ENCODE measurements at regions not wholly inside any gene's neighbourhood (a gene's known extent, or its start where the extent isn't known, plus 50 kb on each side); places are given as distances from the start of the nearest gene placed in this dataset.

DNA sequence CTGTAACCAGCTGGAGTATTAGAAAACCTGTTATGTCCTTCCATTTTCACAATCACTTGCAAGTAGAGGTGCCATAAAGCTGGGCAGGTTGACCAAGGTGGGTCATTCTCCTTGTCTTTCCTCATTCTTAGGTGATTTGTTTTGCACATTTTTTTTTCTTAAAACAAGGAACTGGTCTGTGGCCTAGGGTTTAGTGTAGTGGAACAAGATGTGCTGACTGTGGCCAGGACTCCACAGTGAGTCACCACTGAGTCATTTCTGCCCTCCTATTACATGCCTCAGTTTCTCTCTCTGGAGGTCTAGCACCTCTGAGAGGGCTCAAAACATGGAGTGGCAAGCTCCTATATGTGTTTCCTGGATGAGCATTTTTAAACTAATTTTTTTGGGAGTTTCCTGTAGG lies 355.9 kb downstream of the GPM6A start:
- FAIRE-seq = no peak
- Histone ChIP-seq H3K4me3 (no peak overlapping the region), H3K4me2 (no peak overlapping the region), H3K9me3 (no peaks in the 10 kb centered on the region), H3K27ac (no peak overlapping the region), H3K4me1 (no peaks in the 10 kb centered on the region)
- TF ChIP-seq HDAC2 (IDR thresholded peaks at IDR 0.05) (no peak), PHF8 (IDR thresholded peaks at IDR 0.05; ENCODE audit: borderline replicate concordance, low read depth) (no peak), RNF2 (IDR thresholded peaks at IDR 0.05; ENCODE audit: borderline replicate concordance, low read depth) (no peak), CEBPB (IDR thresholded peaks at IDR 0.05) (no peak)
- TF ChIP-seq, protein P1, sequence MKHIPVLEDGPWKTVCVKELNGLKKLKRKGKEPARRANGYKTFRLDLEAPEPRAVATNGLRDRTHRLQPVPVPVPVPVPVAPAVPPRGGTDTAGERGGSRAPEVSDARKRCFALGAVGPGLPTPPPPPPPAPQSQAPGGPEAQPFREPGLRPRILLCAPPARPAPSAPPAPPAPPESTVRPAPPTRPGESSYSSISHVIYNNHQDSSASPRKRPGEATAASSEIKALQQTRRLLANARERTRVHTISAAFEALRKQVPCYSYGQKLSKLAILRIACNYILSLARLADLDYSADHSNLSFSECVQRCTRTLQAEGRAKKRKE (CRISPR knock-in tag; IDR thresholded peaks at IDR 0.05; ENCODE audit: low read depth) = no peak
- no peak for ATAC-seq
- DNase-seq (ENCODE audit: low read depth in 1 of 2, low spot score in 1 of 2) = no peak
- POLR2A ChIA-PET = no interaction called here
- CTCF ChIA-PET = no interaction called here

DNA sequence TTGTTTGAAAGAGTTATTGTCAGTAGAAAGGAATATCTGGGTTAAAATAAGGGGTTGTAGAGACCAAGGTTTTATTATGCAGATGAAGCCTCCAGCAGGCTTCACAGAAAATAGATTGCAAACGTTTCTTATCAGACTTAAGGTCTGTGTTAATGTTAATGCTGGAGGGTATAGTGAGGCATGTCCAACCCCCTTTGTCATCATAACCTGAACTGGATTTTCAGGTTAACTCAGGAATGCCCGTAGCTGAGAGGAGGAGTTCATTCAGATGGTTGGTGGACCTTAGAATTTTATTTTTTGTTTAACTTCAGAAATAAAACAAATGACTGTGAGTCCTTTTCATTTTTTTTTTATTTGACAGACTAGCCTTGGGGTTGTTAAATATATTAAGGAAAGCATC lies 354.1 kb downstream of the GPM6A start:
- ChIA-PET POLR2A (no interaction called here), CTCF (interaction anchor here (0.6 kb wide), 1 partner anchor 935 kb away, joined by 5 read pairs; no protein-coding TSS in a partner anchor)
- TF ChIP-seq TP53 (CRISPR knock-in tag; IDR thresholded peaks at IDR 0.05) = no peak
- TF ChIP-seq HEYL (CRISPR knock-in tag; IDR thresholded peaks at IDR 0.05) = no peak
- TF ChIP-seq, protein P2, sequence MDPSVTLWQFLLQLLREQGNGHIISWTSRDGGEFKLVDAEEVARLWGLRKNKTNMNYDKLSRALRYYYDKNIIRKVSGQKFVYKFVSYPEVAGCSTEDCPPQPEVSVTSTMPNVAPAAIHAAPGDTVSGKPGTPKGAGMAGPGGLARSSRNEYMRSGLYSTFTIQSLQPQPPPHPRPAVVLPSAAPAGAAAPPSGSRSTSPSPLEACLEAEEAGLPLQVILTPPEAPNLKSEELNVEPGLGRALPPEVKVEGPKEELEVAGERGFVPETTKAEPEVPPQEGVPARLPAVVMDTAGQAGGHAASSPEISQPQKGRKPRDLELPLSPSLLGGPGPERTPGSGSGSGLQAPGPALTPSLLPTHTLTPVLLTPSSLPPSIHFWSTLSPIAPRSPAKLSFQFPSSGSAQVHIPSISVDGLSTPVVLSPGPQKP (IDR thresholded peaks at IDR 0.05; ENCODE audit: low read depth, low read length) = no peak
- TF ChIP-seq USF2 (IDR thresholded peaks at IDR 0.05) = no peak
- no peak for TF ChIP-seq PBX3 (IDR thresholded peaks at IDR 0.05)
- no peak for TF ChIP-seq CHD4 (IDR thresholded peaks at IDR 0.05; ENCODE audit: borderline replicate concordance)
- TF ChIP-seq, protein P3, sequence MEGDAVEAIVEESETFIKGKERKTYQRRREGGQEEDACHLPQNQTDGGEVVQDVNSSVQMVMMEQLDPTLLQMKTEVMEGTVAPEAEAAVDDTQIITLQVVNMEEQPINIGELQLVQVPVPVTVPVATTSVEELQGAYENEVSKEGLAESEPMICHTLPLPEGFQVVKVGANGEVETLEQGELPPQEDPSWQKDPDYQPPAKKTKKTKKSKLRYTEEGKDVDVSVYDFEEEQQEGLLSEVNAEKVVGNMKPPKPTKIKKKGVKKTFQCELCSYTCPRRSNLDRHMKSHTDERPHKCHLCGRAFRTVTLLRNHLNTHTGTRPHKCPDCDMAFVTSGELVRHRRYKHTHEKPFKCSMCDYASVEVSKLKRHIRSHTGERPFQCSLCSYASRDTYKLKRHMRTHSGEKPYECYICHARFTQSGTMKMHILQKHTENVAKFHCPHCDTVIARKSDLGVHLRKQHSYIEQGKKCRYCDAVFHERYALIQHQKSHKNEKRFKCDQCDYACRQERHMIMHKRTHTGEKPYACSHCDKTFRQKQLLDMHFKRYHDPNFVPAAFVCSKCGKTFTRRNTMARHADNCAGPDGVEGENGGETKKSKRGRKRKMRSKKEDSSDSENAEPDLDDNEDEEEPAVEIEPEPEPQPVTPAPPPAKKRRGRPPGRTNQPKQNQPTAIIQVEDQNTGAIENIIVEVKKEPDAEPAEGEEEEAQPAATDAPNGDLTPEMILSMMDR (IDR thresholded peaks at IDR 0.05) = no peak
- TF ChIP-seq, protein P4, sequence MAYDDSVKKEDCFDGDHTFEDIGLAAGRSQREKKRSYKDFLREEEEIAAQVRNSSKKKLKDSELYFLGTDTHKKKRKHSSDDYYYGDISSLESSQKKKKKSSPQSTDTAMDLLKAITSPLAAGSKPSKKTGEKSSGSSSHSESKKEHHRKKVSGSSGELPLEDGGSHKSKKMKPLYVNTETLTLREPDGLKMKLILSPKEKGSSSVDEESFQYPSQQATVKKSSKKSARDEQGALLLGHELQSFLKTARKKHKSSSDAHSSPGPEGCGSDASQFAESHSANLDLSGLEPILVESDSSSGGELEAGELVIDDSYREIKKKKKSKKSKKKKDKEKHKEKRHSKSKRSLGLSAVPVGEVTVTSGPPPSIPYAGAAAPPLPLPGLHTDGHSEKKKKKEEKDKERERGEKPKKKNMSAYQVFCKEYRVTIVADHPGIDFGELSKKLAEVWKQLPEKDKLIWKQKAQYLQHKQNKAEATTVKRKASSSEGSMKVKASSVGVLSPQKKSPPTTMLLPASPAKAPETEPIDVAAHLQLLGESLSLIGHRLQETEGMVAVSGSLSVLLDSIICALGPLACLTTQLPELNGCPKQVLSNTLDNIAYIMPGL (CRISPR knock-in tag; IDR thresholded peaks at IDR 0.05; ENCODE audit: borderline replicate concordance) = no peak
- TF ChIP-seq SREBF2 (IDR thresholded peaks at IDR 0.05) = no peak
- TF ChIP-seq RCOR1 (IDR thresholded peaks at IDR 0.05; ENCODE audit: low read depth, low read length) = no peak
- FAIRE-seq (no peak), DNase-seq (ENCODE audit: low read depth in 1 of 2, low spot score in 1 of 2) (no peak), ATAC-seq (no peak)
- Histone ChIP-seq H3K4me3 (no peak overlapping the region), H3K27ac (no peak overlapping the region), H3K4me1 (no peaks in the 10 kb centered on the region), H3K4me2 (no peak overlapping the region), H3K9me3 (no peaks in the 10 kb centered on the region)
- 50% methylated on average over 2 of the region's 2 CpGs for WGBS (ENCODE audit: missing lambda C conversion rate)

DNA sequence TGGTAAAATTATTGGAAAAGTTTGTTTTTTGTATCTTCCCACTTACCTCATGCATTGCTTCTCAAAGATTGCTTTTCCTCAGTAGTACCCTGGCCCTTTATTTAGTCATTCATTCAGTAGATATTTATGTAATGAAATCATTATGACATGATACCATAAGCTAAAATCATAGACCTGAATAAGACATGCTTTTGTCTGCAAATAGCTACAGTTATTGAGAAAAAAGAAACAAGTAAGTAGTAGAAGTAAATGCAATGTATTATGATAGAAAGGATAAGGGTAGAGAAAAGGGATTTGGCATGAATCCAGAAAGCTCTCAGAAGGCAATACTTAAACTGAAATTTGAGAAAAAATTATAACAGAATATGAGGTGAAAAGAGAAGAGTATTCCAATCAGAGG lies 352.5 kb downstream of the GPM6A start:
- Histone ChIP-seq H3K4me1 (no peaks in the 10 kb centered on the region), H3K4me3 (no peak overlapping the region), H3K27ac (no peak overlapping the region), H3K4me2 (no peak overlapping the region), H3K9me3 (no peaks in the 10 kb centered on the region)
- ATAC-seq (no peak), DNase-seq (ENCODE audit: low read depth in 1 of 2, low spot score in 1 of 2) (no peak), FAIRE-seq (no peak)
- POLR2A ChIA-PET = no interaction called here
- CTCF ChIA-PET = interaction anchor here (0.7 to 1.3 kb wide), 2 partner anchors 12 to 34 kb away, joined by 3 read pairs; no protein-coding TSS in a partner anchor
- TF ChIP-seq EP300 (IDR thresholded peaks at IDR 0.05) (no peak), BHLHE40 (IDR thresholded peaks at IDR 0.05; ENCODE audit: low read depth, low read length) (no peak), REST (IDR thresholded peaks at IDR 0.05) (no peak), JUN (IDR thresholded peaks at IDR 0.05) (no peak), HOXA7 (CRISPR knock-in tag; IDR thresholded peaks at IDR 0.05) (no peak), E2F6 (IDR thresholded peaks at IDR 0.05; ENCODE audit: borderline replicate concordance, low read depth) (no peak), RFX5 (IDR thresholded peaks at IDR 0.05) (no peak), KDM5A (IDR thresholded peaks at IDR 0.05) (no peak)
